MCF 10A (cell line): ENCODE measurements at regions not wholly inside any gene's neighbourhood (a gene's known extent, or its start where the extent isn't known, plus 50 kb on each side); places are given as distances from the start of the nearest gene placed in this dataset.

ENCODE experiments used
- BruUV-seq: library from RNA; stranded (reverse); fragments of 400-500 nt; replicated peaks from 2 replicates; lab custom pipeline; 2021; lab: Mats Ljungman, UMichigan
- CTCF ChIA-PET: fragments of 300-600 bp; sonication (Branson Sonifier 250); formaldehyde crosslinking; extraction: SDS; loops from one replicate; lab custom pipeline; 2021; ENCODE audit warnings: antibody characterized with exemption, inconsistent platforms; lab: Yijun Ruan, JAX
- POLR2A ChIA-PET: fragments of 300-600, 350-650 bp; sonication (Branson Sonifier 250); formaldehyde crosslinking; extraction: SDS; loops from one replicate; lab custom pipeline; 2020; ENCODE audit warnings: antibody characterized with exemption, inconsistent platforms; lab: Yijun Ruan, JAX
- DNase-seq: peaks from one replicate; pipeline ENCODE4 v3.0.0-alpha.2; 2018; ENCODE audit not compliant: unreplicated experiment
- H3K27ac Mint-ChIP-seq: one replicate; pipeline ENCODE4 v1.8.0; 2022; ENCODE audit warnings: mild to moderate bottlenecking, low read depth, mixed read lengths; ENCODE audit not compliant: unreplicated experiment
- H3K27me3 Mint-ChIP-seq: one replicate; pipeline ENCODE4 v1.8.0; 2022; ENCODE audit warnings: mixed read lengths; ENCODE audit not compliant: insufficient read depth, unreplicated experiment
- H3K36me3 Mint-ChIP-seq: one replicate; pipeline ENCODE4 v1.8.0; 2022; ENCODE audit warnings: mild to moderate bottlenecking, moderate library complexity, mixed read lengths; ENCODE audit not compliant: insufficient read depth, unreplicated experiment
- H3K4me1 Mint-ChIP-seq: one replicate; pipeline ENCODE4 v1.8.0; 2022; ENCODE audit warnings: mixed read lengths; ENCODE audit not compliant: insufficient read depth, unreplicated experiment
- H3K4me3 Mint-ChIP-seq: one replicate; pipeline ENCODE4 v1.8.0; 2022; ENCODE audit warnings: mild to moderate bottlenecking, moderate library complexity, mixed read lengths; ENCODE audit not compliant: unreplicated experiment
- H3K9me3 Mint-ChIP-seq: one replicate; pipeline ENCODE4 v1.8.0; 2022; ENCODE audit warnings: mixed read lengths; ENCODE audit not compliant: unreplicated experiment
- CTCF ChIP-seq: fragments of 200-600 bp; IDR thresholded peaks from one replicate; pipeline ENCODE4 v1.8.0; 2022; ENCODE audit warnings: antibody characterized with exemption, mild to moderate bottlenecking; ENCODE audit not compliant: unreplicated experiment
- intact Hi-C: fragments of 100-400 bp; cut with micrococcal nuclease; formaldehyde crosslinking; loops from 2 replicates; pipeline ENCODE4 v1.14.1; 2022

GRCh38 chr6:133764008-133764753 is 124.7 kb upstream of the TCF21 start:
- Mint-ChIP-seq H3K4me1 (peaks cover 16% of the 10 kb centered on the region), H3K27ac (no peak overlapping the region), H3K36me3 (no peaks in the 10 kb centered on the region), H3K9me3 (no peaks in the 10 kb centered on the region), H3K4me3 (no peak overlapping the region), H3K27me3 (no peaks in the 10 kb centered on the region)
- CTCF ChIA-PET: interaction anchor here (1.0 to 1.2 kb wide), 2 partner anchors 10 to 333 kb away, joined by 3 read pairs; no protein-coding TSS in a partner anchor
- no peak for DNase-seq
- intact Hi-C loops: loop anchor here (5.0 kb wide), 1 partner anchor 197 kb away; no protein-coding TSS in a partner anchor
- no TSS peak for BruUV-seq
- TF ChIP-seq CTCF: no peak
- POLR2A ChIA-PET: interaction anchor here (1.4 kb wide), 1 partner anchor 51 kb away, joined by 4 read pairs; no protein-coding TSS in a partner anchor

GRCh38 chr6:133764754-133765208 is 124.1 kb upstream of the TCF21 start:
- TF ChIP-seq CTCF: no peak
- no TSS peak for BruUV-seq
- no peak for DNase-seq
- POLR2A ChIA-PET: no interaction called here
- Mint-ChIP-seq H3K27me3 (no peaks in the 10 kb centered on the region), H3K36me3 (no peaks in the 10 kb centered on the region), H3K27ac (no peak overlapping the region), H3K9me3 (no peaks in the 10 kb centered on the region), H3K4me3 (no peak overlapping the region), H3K4me1 (peaks cover 16% of the 10 kb centered on the region)
- CTCF ChIA-PET: no interaction called here
- intact Hi-C loops: loop anchor here (5.0 kb wide), 1 partner anchor 197 kb away; no protein-coding TSS in a partner anchor

GRCh38 chr6:133767357-133767970 is 121.4 kb upstream of the TCF21 start:
- POLR2A ChIA-PET: no interaction called here
- no TSS peak for BruUV-seq
- CTCF ChIA-PET: interaction anchor here (0.7 to 1.6 kb wide), 2 partner anchors 9 to 21 kb away, joined by 3 read pairs; no protein-coding TSS in a partner anchor
- Mint-ChIP-seq H3K4me3 (no peak overlapping the region), H3K27ac (no peak overlapping the region), H3K9me3 (peaks cover 5% of the 10 kb centered on the region), H3K27me3 (no peaks in the 10 kb centered on the region), H3K36me3 (no peaks in the 10 kb centered on the region), H3K4me1 (peaks cover 10% of the 10 kb centered on the region)
- no peak for DNase-seq
- TF ChIP-seq CTCF: no peak
- intact Hi-C loops: no loop called here

DNA sequence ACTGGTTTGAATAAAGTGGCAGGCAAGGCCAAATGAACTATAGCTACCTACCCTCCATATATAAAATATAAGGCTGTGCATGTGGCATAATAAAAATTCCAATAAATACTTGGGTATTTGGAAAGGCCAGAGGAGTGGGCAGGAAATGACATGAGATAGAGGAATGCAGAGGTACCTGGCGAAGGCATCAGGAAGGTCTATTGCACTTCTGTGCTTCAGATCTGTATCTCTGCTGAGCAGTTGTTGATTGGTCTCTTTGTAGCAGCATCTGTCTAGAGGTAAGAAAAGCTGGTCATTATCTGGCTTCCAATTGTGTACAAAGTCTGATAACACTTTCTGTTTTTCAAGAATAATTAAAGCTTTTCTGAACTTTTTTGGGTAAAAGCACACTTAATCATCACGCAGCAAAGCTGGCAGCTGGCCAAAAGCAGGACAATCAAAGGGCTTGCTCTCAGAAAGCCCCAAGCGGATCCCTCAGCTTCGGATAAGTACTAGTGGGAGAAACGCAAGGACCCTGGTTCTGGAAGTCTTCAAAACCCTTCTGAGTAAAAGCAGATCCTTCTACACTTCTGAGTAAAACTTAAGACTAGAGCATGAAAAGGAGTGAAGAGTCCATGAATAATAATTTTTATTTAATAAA is 120.1 kb upstream of the TCF21 start:
- H3K4me1 Mint-ChIP-seq: peaks cover 9% of the 10 kb centered on the region
- DNase-seq: peak; percentile 54
- ChIA-PET CTCF (interaction anchor here (1.6 kb wide), 1 partner anchor 8 kb away, joined by 3 read pairs; no protein-coding TSS in a partner anchor), POLR2A (no interaction called here)
- H3K27me3 Mint-ChIP-seq: no peaks in the 10 kb centered on the region
- peaks cover 5% of the 10 kb centered on the region for H3K9me3 Mint-ChIP-seq
- no TSS peak for BruUV-seq
- no peak overlapping the region for H3K4me3 Mint-ChIP-seq
- TF ChIP-seq CTCF: no peak
- no peaks in the 10 kb centered on the region for H3K36me3 Mint-ChIP-seq
- intact Hi-C loops: no loop called here
- no peak overlapping the region for H3K27ac Mint-ChIP-seq
